ENCODE measurements at regions not wholly inside any gene's neighbourhood (a gene's known extent, or its start where the extent isn't known, plus 50 kb on each side); places are given as distances from the start of the nearest gene placed in this dataset.

DNA sequence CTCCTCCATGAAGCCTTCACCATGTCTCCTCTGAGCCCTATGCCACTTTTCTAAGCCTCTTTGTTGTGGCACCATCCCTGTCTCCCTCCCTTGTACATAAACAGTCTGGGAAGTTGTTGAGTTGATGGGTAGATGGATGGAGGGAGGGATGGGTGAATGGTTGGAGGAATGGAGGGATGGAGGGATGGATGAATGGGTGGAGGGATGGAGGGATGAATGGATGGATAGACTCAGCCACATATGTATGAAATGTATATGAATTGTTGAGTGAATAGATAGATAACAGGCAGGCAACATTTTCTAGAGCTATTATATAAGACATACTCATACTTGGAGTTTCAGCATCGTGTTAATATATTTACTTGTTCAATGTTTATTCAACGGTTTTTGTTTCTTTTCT lies 58.3 kb upstream of the HES1 start:
- Histone ChIP-seq H3K36me3 (ENCODE audit: control insufficient read depth, insufficient read depth, low read length) (no peaks in the 10 kb centered on the region), H3K9me3 (ENCODE audit: control insufficient read depth, low read length) (peaks cover 2% of the 10 kb centered on the region), H3K4me3 (ENCODE audit: insufficient read depth, low read depth, low read length) (no peak overlapping the region), H3K4me1 (ENCODE audit: control insufficient read depth, insufficient read depth, low read length) (peaks cover 18% of the 10 kb centered on the region), H3K27me3 (ENCODE audit: control insufficient read depth, insufficient read depth, low read length, poor library complexity, severe bottlenecking) (peaks cover 4% of the 10 kb centered on the region), H3K27ac (ENCODE audit: insufficient read depth, low read depth, low read length, poor library complexity, severe bottlenecking) (no peak overlapping the region)
- 100% methylated on average over 2 of the region's 2 CpGs for WGBS, 2 experiments

DNA sequence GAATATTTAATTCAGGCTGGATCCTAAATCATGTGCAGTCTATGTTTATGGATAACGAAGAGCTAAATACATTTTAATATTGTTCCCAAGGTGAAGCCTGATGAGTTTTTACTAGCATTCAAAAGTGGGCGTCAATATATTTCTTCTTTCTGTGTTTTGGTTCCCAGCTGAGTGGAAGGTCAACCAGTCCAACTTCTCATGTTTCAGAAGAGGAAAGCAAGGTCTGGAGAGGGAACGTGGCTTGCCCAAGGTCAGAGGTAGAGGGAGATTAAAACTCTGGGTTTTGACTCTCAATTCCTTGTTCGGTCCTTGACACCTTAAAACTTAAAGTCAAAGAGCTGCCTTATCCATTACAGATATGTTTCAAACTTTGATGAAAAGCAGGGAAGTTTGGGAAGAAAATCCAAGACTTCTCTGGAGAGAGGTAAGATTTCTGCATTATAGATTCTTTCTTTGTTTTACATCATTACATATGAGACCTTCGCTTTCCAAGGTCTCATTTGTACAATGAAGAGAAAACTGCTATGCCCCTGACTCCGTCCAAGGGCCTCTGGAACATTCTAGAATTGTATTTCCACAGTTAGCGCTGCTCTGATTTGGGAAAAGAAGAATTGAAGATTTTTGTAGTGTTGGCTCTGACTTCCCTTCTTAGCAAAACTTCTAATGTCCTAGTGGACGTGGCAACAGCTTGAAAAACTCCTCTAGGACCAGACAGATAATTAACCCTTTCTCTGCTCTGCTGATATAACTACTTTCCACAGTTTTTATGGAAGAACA lies 57.7 kb upstream of the HES1 start:
- 76 to 80% methylated on average over 8 of the region's 8 CpGs for WGBS, 2 experiments
- Histone ChIP-seq H3K4me1 (ENCODE audit: control insufficient read depth, insufficient read depth, low read length) (peaks cover 24% of the 10 kb centered on the region), H3K27ac (ENCODE audit: insufficient read depth, low read depth, low read length, poor library complexity, severe bottlenecking) (no peak overlapping the region), H3K27me3 (ENCODE audit: control insufficient read depth, insufficient read depth, low read length, poor library complexity, severe bottlenecking) (peaks cover 4% of the 10 kb centered on the region), H3K9me3 (ENCODE audit: control insufficient read depth, low read length) (peaks cover 2% of the 10 kb centered on the region), H3K4me3 (ENCODE audit: insufficient read depth, low read depth, low read length) (no peak overlapping the region), H3K36me3 (ENCODE audit: control insufficient read depth, insufficient read depth, low read length) (no peaks in the 10 kb centered on the region)

DNA sequence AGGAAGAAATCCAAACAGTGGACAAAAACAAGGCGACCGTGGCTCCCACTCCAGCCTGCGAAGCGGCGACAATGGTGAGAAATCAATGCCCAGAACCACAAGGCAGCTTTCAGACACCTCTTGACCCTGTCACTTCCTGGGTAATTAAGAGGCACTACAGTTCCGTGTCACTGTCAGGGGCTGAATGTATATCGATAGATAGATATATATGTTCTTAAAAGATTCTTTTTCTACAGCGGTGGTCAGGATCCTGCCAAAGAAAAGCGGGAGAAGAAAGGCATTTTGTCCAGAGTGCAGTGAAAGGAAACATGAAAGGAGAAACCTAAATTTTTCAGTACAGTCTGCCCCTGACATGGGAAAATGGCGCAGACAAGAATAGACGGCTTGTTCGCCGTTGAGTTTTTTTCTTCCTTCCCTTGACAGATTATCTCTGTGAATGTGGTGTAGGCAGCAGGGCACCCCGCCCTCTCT lies 56.2 kb upstream of the HES1 start:
- Histone ChIP-seq H3K27me3 (ENCODE audit: control insufficient read depth, insufficient read depth, low read length, poor library complexity, severe bottlenecking) (peaks cover 4% of the 10 kb centered on the region), H3K4me3 (ENCODE audit: insufficient read depth, low read depth, low read length) (no peak overlapping the region), H3K9me3 (ENCODE audit: control insufficient read depth, low read length) (no peaks in the 10 kb centered on the region), H3K36me3 (ENCODE audit: control insufficient read depth, insufficient read depth, low read length) (no peaks in the 10 kb centered on the region), H3K4me1 (ENCODE audit: control insufficient read depth, insufficient read depth, low read length) (peaks cover 28% of the 10 kb centered on the region), H3K27ac (ENCODE audit: insufficient read depth, low read depth, low read length, poor library complexity, severe bottlenecking) (no peak overlapping the region)
- WGBS, 2 experiments, result 85 to 86% methylated on average over 14 of the region's 14 CpGs

DNA sequence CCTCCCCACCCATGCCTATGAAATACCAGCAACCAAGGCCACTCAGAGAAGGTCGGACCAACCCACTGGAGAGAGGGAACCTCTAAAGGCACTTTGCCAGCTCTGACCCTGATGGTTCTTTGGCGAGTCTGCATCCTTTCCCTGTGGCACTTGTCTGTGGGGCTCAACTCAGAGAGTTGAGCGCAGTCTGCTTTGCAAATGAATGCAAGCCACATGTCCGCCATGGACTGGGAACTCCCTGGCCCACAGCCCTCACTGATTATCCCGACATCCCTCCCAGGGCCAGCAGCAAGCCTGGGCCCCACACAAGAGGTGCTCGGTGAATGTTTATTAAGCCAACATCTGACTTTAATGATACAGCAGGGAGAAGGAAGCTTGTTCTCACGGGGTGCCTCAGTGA lies 55.5 kb upstream of the HES1 start:
- Histone ChIP-seq H3K4me1 (ENCODE audit: control insufficient read depth, insufficient read depth, low read length) (peaks cover 25% of the 10 kb centered on the region), H3K36me3 (ENCODE audit: control insufficient read depth, insufficient read depth, low read length) (no peaks in the 10 kb centered on the region), H3K27me3 (ENCODE audit: control insufficient read depth, insufficient read depth, low read length, poor library complexity, severe bottlenecking) (peaks cover 4% of the 10 kb centered on the region), H3K4me3 (ENCODE audit: insufficient read depth, low read depth, low read length) (no peak overlapping the region), H3K27ac (ENCODE audit: insufficient read depth, low read depth, low read length, poor library complexity, severe bottlenecking) (no peak overlapping the region), H3K9me3 (ENCODE audit: control insufficient read depth, low read length) (no peaks in the 10 kb centered on the region)
- 68% methylated on average over 7 of the region's 7 CpGs for WGBS, 2 experiments

DNA sequence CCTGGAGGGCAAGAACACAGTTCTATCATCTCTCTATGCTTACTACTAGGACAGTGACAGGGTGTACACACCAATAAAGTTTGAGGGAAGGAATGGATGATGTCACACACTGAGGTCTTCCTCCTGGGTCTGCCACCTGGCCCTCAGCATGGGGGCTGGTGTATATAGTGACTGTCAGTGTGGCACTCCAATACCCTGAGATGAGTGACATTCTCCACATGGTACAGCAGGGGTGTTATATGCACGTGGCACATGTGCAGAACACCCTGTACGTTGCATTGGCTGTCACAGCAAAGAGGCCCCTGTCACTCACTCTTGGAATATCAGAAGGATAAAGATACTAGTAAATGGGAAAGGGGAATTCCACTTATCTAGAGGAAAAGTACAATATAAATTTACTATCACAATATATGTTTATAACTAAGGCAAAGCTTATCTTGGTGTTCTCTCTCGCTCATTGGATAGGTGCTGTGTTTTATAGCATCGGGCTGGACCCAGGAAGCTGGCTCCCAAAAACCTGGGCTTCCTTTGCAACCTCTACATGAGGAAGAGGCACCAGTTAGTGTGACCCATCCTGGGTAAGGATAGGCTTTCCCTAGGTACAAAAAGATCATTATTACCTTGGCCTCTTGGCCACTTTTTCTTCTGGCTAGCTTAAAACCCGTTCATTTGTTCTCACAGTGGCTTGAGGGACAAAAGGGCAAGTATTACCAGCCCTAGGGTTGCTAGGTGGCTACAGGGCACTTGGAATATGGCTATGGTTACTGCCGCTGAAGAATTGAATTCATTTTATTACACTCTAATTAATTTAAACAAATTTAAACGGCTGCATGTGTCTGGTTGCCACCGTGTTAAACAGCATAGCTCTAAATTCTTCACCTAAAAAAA lies 54.8 kb upstream of the HES1 start:
- Histone ChIP-seq H3K4me3 (ENCODE audit: insufficient read depth, low read depth, low read length) (no peak overlapping the region), H3K36me3 (ENCODE audit: control insufficient read depth, insufficient read depth, low read length) (no peaks in the 10 kb centered on the region), H3K4me1 (ENCODE audit: control insufficient read depth, insufficient read depth, low read length) (peaks cover 27% of the 10 kb centered on the region), H3K27ac (ENCODE audit: insufficient read depth, low read depth, low read length, poor library complexity, severe bottlenecking) (no peak overlapping the region), H3K9me3 (ENCODE audit: control insufficient read depth, low read length) (no peaks in the 10 kb centered on the region), H3K27me3 (ENCODE audit: control insufficient read depth, insufficient read depth, low read length, poor library complexity, severe bottlenecking) (peaks cover 4% of the 10 kb centered on the region)
- WGBS, 2 experiments, result 94 to 98% methylated on average over 6 to 8 of the region's 8 CpGs

DNA sequence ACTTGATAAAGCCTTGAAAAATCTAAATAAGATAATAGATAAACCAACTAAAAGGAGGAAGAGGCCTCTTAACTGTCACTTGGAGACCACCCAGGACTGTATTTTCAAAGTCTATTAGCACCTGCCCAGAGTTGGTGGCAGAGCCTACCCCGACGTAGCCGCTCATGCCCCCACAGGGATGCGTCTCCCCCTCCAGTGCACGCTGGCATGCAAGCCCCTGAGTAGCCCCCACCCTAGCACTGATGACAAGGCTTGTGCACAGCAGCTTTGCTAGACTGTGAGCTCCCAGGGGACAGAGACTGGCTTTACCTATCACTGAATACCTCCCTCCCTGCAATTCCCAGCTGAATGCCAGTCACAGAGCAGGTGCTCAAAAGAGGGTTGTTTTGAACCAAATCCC lies 54.1 kb upstream of the HES1 start:
- Histone ChIP-seq H3K4me3 (ENCODE audit: insufficient read depth, low read depth, low read length) (no peak overlapping the region), H3K27ac (ENCODE audit: insufficient read depth, low read depth, low read length, poor library complexity, severe bottlenecking) (no peak overlapping the region), H3K4me1 (ENCODE audit: control insufficient read depth, insufficient read depth, low read length) (peaks cover 34% of the 10 kb centered on the region), H3K9me3 (ENCODE audit: control insufficient read depth, low read length) (no peaks in the 10 kb centered on the region), H3K36me3 (ENCODE audit: control insufficient read depth, insufficient read depth, low read length) (no peaks in the 10 kb centered on the region), H3K27me3 (ENCODE audit: control insufficient read depth, insufficient read depth, low read length, poor library complexity, severe bottlenecking) (peaks cover 4% of the 10 kb centered on the region)
- WGBS, 2 experiments, result 89 to 92% methylated on average over 5 of the region's 5 CpGs

DNA sequence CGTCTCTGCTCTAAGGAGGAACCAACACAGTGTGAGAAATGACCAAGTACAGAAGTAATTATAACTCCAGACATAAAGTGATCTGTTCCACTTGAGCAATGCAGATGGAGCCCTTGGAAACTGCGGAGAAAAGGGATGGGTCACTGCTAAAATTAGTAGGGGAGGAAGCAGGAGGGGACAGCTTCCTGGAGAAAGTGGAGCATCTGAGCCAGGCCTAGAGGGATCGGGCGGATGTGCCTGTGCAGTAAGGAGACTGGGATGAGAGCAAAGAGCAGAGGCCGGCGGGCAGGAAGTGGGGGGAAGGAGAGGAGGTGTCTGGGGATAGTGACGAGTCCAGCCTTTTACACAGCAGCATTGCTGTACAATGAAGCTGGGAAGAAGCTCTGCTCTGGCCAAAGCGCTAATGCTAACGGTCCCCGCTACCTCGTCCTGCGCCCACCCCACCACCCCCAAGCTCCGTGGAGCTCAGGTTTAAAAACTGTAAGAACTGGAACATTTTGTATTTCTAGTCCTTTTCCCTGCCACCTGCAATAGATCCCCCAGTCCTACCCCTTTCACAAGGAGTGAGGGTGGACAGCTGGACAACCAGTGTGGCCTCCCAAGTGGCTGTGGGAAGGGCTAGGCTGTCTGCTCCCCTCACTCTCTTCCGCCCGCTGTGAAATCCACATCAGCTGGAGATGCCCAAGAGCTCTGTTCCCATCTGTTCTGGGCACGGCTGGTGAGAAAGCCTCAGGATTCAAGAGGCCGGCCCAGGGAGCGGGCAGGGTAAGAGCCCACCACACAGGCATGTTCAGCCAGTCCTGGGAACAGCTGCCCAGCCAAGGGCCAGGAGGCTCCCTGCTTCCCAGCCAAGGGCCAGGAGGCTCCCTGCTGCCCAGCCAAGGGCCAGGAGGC lies 53.0 kb upstream of the HES1 start:
- 85 to 87% methylated on average over 18 of the region's 18 CpGs for WGBS, 2 experiments
- no peak overlapping the region for H3K27ac ChIP-seq (ENCODE audit: insufficient read depth, low read depth, low read length, poor library complexity, severe bottlenecking)
- H3K4me1 ChIP-seq (ENCODE audit: control insufficient read depth, insufficient read depth, low read length), result peaks cover 46% of the 10 kb centered on the region

DNA sequence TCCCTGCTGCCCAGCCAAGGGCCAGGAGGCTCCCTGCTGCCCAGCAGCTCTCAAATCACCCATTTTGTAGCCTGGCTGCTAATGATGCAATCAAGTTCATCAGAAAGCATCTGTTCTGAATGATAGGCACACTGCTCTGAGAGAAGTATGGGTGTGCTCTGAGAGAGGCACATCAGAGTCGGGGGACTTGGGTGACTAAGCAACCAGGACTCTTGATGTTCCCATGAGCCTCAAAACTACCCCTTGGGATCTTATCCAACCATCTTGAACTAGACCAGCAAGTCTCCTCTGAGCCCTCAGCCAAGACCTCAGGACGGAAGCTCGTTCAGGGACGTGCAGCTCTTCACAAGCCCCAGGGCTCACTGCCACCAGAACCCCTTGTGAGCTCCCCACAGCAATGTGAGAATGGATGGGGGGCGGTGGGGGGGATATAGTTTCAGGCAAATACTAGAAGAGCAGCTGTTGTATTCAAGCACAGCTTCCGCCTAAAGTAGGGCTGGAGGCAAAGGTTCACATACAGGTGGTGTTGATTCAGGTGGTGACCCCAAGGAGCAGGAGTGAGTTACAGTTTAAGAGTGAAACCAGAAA lies 52.2 kb upstream of the HES1 start:
- no peak overlapping the region for H3K27ac ChIP-seq (ENCODE audit: insufficient read depth, low read depth, low read length, poor library complexity, severe bottlenecking)
- H3K27me3 ChIP-seq (ENCODE audit: control insufficient read depth, insufficient read depth, low read length, poor library complexity, severe bottlenecking), result peaks cover 4% of the 10 kb centered on the region
- no peaks in the 10 kb centered on the region for H3K36me3 ChIP-seq (ENCODE audit: control insufficient read depth, insufficient read depth, low read length)
- H3K4me1 ChIP-seq (ENCODE audit: control insufficient read depth, insufficient read depth, low read length), result peaks cover 50% of the 10 kb centered on the region
- WGBS, 2 experiments, result 95 to 96% methylated on average over 6 of the region's 6 CpGs
- no peak overlapping the region for H3K4me3 ChIP-seq (ENCODE audit: insufficient read depth, low read depth, low read length)
- H3K9me3 ChIP-seq (ENCODE audit: control insufficient read depth, low read length), result no peaks in the 10 kb centered on the region

More for the DNA sequence above, 53.0 kb upstream of the HES1 start:
- Histone ChIP-seq H3K9me3 (ENCODE audit: control insufficient read depth, low read length) (no peaks in the 10 kb centered on the region), H3K36me3 (ENCODE audit: control insufficient read depth, insufficient read depth, low read length) (no peaks in the 10 kb centered on the region), H3K4me3 (ENCODE audit: insufficient read depth, low read depth, low read length) (no peak overlapping the region), H3K27me3 (ENCODE audit: control insufficient read depth, insufficient read depth, low read length, poor library complexity, severe bottlenecking) (peaks cover 4% of the 10 kb centered on the region)

DNA sequence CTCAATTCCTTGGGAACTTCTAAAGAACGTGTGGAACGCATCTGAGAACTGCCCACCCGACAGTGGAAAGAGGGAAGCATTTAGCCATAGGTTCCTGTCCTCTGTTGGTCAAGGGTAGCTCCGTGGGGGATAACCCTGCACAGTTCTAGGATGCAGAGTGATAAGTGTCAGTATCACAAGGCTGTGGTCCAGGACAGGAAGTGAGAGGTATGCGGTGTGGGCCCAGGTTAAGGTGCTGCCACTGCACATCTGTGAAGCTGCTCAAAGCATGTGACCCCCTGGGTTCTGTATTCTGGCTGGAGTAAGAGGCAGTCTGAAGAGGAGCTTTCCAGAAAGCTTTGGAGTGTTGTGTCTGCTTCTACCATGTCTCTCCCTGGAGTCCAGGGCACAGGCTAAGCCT lies 51.7 kb upstream of the HES1 start:
- H3K27me3 ChIP-seq (ENCODE audit: control insufficient read depth, insufficient read depth, low read length, poor library complexity, severe bottlenecking), result peaks cover 4% of the 10 kb centered on the region
- H3K4me3 ChIP-seq (ENCODE audit: insufficient read depth, low read depth, low read length), result no peak overlapping the region
- no peak overlapping the region for H3K27ac ChIP-seq (ENCODE audit: insufficient read depth, low read depth, low read length, poor library complexity, severe bottlenecking)
- WGBS, 2 experiments, result 92 to 95% methylated on average over 5 of the region's 5 CpGs
- no peaks in the 10 kb centered on the region for H3K9me3 ChIP-seq (ENCODE audit: control insufficient read depth, low read length)
- no peaks in the 10 kb centered on the region for H3K36me3 ChIP-seq (ENCODE audit: control insufficient read depth, insufficient read depth, low read length)
- peaks cover 51% of the 10 kb centered on the region for H3K4me1 ChIP-seq (ENCODE audit: control insufficient read depth, insufficient read depth, low read length)
